NCI-H2029 treated with DMSO at 0.1 percent for 48 hours (cell line): ENCODE measurements at regions not wholly inside any gene's neighbourhood (a gene's known extent, or its start where the extent isn't known, plus 50 kb on each side); places are given as distances from the start of the nearest gene placed in this dataset.
"Not testable (repeated sequence)": the region's sequence is repeated elsewhere in the genome, so short reads cannot be mapped to it uniquely, and the experiment has no call there.

Source experiments
- DNase-seq: peaks from one replicate; lab custom pipeline; 2025; lab: John Stamatoyannopoulos, UW

DNA sequence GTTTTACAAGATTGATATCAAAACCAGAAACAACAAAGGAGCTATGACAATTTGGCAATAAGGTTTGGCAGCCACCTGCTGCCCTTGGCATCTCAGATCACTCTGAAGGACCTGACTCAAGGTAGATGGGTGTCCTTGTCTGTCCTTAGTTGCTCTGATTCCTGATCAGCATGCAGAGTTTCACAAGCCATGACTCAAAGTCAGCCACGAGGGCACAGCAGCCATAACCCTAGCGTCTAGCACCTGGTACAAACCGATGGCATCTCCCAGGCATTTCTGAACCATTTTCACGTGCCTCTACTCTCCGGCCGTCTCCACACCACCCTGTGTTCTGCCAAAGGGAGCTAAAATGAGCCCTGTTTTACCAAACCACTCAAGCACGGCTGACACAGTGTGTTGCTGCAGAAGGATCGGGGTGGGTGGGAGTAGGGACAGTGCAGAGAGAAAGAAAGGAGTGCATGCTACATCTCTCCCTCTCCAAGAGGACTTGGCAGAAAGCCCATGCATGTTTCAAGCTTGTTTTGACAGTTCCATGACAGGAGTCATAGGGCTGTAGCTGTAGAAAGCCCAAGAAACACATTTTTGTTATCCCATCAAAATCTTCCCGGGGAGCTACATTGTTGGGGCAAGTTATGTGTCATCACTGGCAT lies 297.3 kb downstream of the ABCC12 start:
- DNase-seq = no peak

DNA sequence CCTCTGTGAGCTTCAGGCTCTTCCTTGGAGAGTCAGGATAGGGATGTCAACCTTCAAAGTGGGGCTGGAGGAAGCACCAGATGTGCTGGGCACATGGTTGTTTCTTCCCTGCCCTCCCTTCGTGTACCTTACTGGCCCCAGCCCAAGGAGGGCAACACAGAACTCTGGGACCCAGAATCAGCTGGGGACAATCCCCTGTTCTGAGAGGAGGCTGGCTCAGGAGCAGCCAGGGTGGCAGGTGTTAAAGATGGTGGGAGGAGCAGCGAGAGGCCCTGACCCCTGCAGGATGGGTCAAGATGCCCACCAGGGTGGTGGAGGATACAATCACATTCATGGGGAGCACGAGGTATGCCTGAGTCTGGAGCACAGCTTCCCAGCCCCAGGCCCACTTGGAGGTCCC lies 300.4 kb downstream of the ABCC12 start:
- no peak for DNase-seq

DNA sequence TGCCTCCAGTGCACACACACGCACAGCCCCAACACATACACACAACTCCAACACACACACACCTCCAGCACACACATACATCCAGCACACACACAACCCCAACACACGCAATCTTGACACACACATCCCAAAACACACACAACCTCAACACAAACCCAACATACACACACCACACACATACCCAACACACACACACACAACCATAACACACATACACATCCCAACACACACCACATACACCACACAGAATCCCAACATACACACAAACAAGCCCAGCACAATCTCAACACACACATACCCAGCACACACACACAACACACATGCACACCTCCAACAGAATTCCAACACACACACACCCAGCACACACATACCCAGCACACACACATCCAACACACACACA lies 301.1 kb downstream of the ABCC12 start:
- DNase-seq = no peak

DNA sequence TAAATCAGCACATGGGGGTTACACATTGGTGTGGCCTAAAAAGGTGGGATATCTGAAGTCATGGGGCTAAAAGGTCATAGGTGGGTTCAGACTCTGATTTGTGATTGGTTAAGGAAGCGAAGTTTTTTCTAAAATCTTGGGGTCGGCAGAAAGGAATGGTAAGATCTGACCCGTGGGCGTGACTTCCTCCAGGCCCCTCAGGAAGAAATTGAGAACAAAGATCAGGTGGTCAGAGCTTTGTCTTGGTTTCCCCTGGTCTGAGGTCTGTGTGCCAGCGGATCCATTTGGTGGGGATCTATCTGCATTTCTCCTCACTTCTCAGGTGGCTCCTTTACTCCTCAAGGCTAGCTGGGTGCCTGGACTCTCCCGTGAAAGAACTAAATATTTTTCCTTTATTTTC lies 302.8 kb downstream of the ABCC12 start:
- no peak for DNase-seq

DNA sequence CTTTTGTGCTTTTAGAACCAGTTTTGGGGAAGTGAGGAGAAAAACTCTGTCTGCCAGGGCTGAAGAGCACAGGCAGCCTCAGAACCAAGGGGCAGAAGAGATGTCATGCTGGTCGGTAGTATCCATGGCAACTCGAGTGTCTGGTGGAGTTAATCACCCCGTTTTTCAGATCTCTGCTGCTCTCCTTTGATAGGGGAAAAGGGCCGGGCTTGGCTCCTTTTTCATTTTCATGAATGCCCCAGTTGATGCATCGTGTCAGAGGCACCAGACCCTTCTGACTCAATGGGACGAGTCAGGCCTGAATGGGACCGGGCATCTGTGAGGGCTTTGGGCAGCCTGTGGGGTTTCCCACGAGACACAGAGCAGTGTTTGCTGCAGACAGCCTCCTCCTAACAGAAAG lies 304.6 kb downstream of the ABCC12 start:
- DNase-seq = no peak

DNA sequence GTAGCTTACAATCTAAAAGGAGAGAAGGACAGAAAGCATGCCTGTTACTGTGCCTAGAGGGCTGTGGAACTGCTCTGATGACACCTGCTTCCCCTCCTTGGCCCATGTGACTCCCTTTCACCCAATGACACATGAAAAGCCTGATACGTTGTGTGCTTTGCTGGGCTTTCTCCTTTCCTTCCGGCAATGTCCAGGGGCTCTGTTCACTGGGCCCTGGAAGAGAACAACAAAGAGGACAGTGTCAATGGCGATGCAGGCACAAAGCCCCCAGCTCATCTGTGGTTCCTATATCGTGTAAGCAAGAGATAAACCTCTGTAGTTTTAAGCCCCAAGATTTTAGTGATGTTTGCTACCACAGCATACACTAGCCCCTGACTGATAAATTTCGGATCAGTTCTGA lies 306.1 kb downstream of the ABCC12 start:
- DNase-seq = no peak

DNA sequence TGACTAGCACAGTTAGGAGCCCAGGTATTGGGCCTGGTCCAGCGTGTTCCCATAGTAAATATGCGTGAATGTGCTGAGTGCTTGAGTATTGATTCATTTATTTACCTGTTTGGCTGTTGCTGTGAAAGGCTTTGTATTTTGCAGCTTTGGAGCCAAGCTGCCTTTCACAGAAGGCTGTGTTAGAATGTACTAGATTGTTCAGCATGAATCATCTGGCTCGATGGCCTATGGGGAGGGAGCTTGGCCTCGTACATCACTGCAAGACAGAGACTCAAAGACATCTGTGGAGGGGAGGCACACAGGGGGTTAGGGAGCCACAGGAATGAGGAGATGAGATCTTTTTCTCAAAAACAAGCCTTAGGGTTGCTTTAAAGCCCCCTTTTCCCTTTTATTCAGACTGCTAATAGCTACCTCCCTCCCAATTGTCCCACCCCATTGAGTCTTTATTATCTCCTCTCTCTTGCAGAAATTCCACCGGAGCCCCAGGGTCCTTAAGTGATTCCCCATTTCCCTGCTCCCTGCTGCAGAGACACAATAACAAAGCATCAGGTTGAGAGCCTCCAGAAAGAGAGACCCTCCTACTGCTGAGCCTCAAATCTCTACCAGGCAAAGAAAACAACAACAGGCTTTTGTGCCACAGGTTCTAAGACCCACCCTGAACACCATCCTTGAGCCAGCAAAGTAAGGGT lies 307.2 kb downstream of the ABCC12 start:
- DNase-seq = no peak

DNA sequence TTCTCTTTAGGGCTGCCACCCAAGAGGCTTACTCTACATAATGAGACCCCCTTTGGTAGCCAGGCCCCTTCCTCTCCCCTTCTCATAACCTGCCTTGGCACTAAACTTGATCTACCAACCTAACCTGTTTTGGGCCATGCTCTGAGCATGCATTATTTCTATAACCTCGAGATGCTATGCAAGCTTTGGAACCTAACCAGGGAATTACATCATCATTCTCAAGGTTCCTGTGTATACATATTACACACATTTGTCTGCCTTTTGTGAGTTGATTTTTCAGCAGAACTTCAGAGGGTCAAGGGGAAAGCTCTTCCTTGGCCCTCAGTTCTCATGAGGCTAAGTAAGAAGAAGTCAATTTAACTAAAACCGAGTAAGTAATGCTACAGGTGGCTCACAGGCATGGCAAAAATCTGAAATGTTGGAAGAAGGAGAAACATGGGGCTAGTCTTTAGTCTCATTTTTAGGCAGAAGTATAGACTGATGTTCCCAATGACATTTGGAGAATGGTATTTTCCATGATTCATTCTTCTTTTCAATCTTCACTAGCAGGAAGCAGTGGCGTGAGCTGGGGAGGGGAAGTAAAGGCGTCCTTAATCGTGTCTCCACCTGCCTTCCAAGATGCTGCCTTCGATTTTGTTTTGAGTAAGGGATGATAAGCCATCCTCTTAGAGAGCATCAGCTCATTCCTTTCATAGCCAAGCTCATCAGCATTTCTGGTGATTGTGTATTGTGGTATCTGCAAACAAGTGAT lies 308.4 kb downstream of the ABCC12 start:
- no peak for DNase-seq

DNA sequence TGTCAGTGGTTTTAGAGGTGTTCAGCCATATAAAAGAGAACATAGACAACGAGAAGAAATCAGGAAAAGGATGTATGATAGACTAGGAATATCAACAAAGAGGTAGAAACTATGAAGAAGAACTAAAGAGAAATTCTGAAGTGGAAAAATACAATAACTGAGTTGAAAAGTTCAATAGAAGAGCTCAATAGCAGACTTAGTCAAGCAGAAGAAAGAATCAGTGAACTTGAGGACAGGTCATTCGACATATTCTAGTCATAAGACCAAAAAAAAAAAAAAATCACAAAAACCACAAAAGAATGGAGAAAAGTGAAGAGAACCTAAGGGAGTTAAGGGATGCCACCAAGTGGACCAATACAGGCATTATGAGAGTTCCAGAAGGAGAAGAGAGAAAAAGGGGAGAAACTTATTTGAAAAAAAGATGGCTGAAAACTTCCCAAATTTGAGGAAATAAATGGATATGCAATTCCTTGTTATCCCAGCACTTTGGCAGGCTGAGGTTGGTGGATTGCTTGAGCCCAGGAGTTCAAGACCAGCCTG lies 321.2 kb downstream of the ABCC12 start:
- DNase-seq = no peak

DNA sequence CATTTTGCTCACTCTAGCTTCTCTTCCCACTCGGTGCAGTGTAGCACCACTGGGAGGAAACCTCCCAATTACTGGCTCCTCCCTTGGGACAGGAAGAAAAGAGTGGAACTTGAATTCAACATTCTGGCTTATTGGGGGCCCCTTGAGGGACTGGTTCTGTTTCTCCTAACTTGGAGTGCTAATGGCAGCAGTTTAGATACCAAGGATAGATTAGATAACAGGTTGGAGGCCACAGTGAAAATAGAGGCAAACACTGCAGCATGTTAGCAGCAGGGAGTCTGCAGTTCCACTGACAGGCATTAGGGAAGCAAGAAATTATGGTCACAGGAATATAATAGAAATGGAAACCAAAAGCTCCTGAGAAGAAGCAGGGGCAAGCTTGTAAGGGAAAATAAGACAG lies 322.0 kb downstream of the ABCC12 start:
- DNase-seq = no peak

DNA sequence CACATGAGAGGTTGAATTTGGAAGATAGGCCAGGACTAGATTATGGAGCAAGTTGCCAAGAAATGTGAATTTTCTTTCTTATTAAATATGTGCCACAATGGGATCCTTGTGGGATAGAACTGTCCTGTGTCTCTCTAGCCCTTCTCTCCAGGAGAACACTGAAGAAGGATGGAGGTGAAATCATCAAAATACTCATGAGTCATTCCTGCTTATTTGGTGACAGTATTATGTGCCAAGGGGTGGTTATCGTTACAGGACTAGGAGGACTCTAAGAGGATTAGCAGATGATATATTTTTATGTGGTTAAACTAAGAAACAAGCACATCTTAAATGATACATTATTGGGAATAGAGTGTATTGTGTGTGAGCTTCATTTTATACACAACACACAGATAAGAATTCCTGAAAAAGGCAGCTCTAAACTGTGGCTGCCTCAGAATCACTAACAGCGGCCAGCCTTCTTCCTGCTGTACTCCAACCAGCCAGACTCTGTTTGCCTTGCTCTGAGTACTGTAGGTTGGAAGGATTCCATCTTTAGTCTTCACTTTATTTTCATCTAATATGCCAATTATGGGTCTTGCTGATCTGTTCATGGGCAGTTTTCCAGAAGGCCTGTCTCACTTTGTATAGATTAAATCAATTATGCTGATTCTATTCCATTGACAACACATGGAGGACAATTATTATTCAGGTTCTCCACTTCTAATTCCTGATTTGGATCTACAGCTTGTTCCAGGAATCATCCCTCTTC lies 325.8 kb downstream of the ABCC12 start:
- no peak for DNase-seq

DNA sequence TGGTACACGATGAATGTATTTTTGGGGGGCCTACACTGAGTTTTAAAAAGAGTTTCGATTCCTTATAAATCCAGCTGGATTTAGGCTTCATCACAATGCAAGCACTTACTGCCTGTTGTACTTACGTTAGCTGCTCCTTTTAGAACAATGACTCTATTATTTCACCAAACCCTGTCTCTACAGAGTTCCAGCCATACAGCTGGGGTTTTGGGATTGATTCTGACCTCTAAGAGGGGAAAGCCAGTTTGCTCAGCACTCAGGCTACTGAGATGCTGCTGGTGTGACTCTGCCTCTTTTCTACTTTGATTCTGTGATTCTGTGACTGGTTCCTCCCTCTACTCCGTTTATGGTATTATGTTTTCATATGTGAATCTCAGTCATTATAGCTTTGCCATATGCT lies 329.7 kb downstream of the ABCC12 start:
- DNase-seq = no peak

DNA sequence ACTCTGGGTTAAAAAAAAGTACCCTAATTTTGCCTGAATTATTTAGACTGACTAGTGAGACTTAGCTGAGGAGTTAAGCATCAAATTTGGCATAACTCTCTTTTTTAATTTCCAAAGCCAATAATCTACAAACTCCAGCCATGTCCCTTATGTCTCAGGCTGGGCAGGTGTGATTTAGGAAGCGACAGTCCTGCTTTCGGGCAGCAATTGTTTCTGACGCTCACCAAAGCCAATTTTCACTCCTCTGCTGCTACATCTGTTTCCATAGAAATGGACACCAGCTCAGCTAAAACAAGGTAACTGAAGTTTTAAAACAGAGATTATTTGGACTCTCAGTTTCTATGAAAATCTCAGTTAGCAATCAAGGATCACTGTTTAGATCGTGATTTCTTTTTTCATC lies 338.7 kb downstream of the ABCC12 start:
- DNase-seq = no peak

DNA sequence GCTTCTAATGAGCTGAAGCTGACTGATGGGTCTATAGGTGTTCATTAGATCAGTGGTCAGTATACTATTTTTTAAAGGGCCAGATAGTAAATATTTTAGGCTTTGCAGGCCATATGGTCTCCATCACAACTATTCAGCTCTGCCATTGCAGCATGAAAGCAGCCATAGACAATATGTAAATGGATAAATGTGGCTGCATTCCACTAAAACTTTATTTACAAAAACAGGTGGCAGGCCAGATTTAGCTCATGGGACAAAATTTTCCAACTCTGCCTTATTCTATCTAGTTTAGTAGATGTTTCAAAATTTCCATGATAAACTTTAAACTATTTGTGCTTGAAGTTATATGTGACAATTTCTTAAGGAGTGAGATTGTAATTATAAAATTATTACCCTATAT lies 339.3 kb downstream of the ABCC12 start:
- no peak for DNase-seq

DNA sequence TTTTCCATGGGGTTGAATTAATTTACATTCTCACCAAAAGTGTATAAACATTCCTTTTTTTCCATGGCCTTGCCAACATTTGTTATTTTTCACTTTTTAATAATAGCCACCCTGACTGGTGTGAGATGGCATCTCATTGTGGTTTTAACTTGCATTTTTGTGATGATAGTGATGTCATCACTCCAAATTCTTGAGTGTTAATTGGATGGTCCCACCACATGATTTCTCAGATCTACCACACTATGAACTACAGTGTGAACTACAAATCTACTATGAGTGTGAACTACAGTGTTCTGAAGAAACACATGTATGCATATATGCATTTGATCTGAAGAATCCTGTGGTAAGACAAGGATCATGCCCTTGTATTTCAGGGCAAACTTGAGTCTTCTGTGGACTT lies 340.1 kb downstream of the ABCC12 start:
- no peak for DNase-seq

DNA sequence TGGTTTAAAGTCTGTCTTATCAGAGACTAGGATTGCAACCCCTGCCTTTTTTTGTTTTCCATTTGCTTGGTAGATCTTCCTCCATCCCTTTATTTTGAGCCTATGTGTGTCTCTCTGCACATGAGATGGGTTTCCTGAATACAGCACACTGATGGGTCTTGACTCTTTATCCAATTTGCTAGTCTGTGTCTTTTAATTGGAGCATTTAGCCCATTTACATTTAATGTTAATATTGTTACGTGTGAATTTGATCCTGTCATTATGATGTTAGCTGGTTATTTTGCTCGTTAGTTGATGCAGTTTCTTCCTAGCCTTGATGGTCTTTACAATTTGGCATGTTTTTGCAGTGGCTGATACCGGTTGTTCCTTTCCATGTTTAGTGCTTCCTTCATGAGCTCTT lies 344.0 kb downstream of the ABCC12 start:
- not testable (repeated sequence) for DNase-seq

DNA sequence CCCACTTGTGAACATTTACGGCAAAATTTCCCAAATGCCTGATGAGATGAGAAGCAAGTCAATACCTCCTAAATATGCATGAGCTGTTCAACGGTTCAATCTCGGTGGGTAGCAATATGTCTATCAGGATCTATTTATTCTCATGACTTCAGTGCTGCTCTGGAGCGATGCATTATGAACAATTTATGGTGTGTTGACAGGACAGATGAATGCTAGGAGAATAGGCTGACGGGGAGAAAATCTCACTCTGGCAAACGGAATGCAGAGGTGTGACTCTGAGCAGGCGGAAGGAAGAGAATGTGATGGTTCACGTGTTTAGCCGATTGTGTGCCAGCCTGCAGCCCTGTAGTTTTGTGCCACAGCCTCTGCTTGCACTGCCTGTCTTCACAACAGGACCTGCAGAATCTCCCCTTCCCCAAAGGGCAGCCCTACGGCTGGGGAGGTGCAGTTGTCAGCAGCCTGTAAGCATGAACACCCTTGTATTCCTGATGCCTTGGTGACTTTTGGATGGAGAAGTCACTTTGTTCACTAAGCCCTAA lies 345.2 kb downstream of the PHKB start:
- no peak for DNase-seq

DNA sequence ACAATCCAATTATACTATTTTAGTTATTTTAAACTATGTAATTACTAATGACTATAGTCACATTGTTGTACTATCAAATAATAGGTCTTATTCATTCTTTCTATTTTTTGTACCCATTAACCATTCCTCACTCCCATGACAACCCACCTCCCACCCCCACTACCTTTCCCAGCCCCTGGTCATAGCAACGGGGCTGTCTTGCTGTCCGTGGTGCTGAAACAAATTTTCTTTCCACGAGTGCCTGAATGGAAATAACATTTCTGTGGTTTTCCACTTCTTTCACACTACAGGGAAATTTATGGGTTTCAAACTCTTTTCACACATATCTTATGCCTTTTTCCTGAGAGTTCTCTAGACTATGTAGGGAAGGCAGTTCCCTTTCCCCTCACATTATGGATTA lies 326.6 kb downstream of the PHKB start:
- no peak for DNase-seq

DNA sequence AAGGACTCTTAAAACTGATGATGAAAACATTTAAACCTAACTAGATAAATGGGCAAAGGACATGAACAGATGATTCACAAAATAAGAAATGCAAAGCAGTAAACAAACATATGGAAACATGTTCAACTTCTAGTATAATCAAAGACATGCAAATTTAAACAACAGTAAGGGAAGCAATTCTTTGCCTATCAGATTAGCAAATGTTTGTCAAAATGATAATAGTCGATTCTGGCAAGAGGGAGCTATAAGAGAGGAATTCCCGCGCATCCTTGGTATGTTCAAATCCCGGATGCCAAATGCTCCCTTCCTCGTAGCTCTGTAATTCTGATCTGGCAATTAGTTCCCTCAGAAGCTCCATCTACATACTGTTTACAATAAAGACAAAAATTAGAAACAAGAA lies 320.5 kb downstream of the PHKB start:
- no peak for DNase-seq

DNA sequence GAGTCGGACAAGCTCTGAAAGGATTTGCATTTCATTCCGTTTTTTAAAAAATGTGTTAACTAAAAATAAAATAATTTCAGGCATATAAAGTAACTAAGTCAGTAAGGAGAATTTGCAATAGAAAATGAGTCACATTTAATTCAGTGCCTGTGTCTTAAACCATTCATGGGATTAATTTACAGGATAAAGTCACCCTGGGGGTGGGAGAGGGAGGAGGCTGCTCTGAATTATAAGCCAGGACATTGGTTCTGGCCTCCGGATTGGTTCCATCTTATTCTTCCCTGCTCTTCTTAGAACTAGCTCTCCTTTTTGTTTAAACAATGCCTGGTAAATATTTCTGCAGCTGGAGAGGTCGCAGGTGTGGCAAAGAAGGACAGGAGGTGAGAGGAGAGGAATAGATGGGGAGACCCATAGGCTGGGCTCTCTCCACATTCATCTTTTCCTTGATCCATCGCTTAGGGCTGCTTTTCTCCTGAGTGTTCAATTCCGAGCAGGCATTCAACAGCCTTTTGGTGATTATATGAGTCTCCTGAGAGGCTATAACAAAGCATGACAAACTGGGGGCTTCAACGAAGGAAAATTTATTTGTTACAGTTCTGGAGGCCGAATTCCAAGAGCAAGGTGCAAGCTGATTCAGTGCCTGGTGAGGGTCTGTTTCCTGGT lies 319.2 kb downstream of the PHKB start:
- no peak for DNase-seq

DNA sequence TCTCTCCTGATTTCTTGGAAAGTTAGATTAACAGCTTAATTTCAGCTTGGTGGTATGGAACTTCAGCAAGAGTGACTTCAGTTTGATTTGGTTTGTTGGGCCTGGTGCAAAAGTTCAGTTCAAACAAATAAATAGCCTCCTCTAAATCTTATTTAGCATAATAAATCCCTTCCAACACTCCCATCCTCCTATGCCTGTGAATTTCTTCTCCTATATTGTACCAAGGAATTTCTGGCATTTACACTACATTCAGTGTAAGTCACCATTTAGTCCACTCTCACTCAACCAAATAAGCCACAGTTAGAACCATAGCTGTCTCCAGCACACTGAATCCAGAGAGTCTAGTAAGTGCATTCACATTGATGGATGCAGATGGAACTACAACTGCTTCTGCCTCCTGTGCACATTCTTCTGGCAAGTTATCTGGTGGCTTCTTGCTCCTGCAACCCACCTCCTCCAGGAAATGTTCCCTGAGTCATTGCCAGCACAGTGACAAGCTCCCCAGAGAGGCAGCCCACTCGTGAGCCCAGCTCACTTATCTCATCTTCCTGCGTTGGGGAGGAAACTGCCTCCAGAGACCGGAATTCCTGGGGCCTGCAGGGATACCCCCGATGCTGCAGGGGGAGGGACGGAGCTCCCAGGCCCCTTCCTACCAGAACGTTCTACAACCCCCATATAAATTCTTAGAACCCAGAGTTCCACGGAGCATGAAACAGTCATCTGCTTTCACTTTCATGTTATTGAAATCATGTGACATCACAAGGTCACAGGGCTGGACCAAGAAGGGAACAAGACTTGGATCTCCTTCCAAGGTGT lies 318.3 kb downstream of the PHKB start:
- no peak for DNase-seq
